ENCODE measurements at regions not wholly inside any gene's neighbourhood (a gene's known extent, or its start where the extent isn't known, plus 50 kb on each side); places are given as distances from the start of the nearest gene placed in this dataset.
A peak's percentile ranks its signal among the peaks of the same experiment; 100 is the strongest.
"Not testable (repeated sequence)": the region's sequence is repeated elsewhere in the genome, so short reads cannot be mapped to it uniquely, and the experiment has no call there.

GRCh38 chr4:33739884-33740632, 2504.3 kb downstream of the ARAP2 start:
- FAIRE-seq: no peak

- not testable (repeated sequence) for FAIRE-seq
These were observed 2503.4 kb downstream of the ARAP2 start for GRCh38 chr4:33740871-33741270.

GRCh38 chr4:33746979-33747378, 2497.3 kb downstream of the ARAP2 start:
- FAIRE-seq: no peak

- no peak for FAIRE-seq
These were observed 2493.3 kb downstream of the ARAP2 start for GRCh38 chr4:33751050-33751449.

GRCh38 chr4:33772582-33772981, 2471.7 kb downstream of the ARAP2 start:
- FAIRE-seq: no peak

- FAIRE-seq: no peak
These were observed 2463.1 kb downstream of the ARAP2 start for GRCh38 chr4:33780952-33781791.

GRCh38 chr4:33785843-33786242, 2458.5 kb downstream of the ARAP2 start:
- FAIRE-seq: no peak

- FAIRE-seq: no peak
These were observed 2441.7 kb downstream of the ARAP2 start for GRCh38 chr4:33802578-33802977.

- no peak for FAIRE-seq
These were observed 2418.6 kb downstream of the ARAP2 start for GRCh38 chr4:33825685-33826084.

- not testable (repeated sequence) for FAIRE-seq
These were observed 2415.0 kb downstream of the ARAP2 start for GRCh38 chr4:33829356-33829755.

GRCh38 chr4:33831442-33832066, 2412.8 kb downstream of the ARAP2 start:
- no peak for FAIRE-seq

- FAIRE-seq: not testable (repeated sequence)
These were observed 2408.6 kb downstream of the ARAP2 start for GRCh38 chr4:33835764-33836163.

GRCh38 chr4:33837043-33837838, 2407.1 kb downstream of the ARAP2 start:
- no peak for FAIRE-seq

- no peak for FAIRE-seq
These were observed 2403.2 kb downstream of the ARAP2 start for GRCh38 chr4:33841120-33841519.

GRCh38 chr4:33850371-33850902, 2393.9 kb downstream of the ARAP2 start:
- no peak for FAIRE-seq

- FAIRE-seq: peak; percentile 72
These were observed 2390.6 kb downstream of the ARAP2 start for GRCh38 chr4:33853670-33854069.

- FAIRE-seq: no peak
These were observed 2379.9 kb downstream of the ARAP2 start for GRCh38 chr4:33864290-33864859.

- no peak for FAIRE-seq
These were observed 2370.5 kb downstream of the ARAP2 start for GRCh38 chr4:33873791-33874190.

- no peak for FAIRE-seq
These were observed 2365.6 kb downstream of the ARAP2 start for GRCh38 chr4:33878710-33879109.

GRCh38 chr4:33881176-33881575, 2363.1 kb downstream of the ARAP2 start:
- FAIRE-seq: no peak

GRCh38 chr4:33882246-33882990, 2361.9 kb downstream of the ARAP2 start:
- no peak for FAIRE-seq

Data from endometrium (tissue), 2 donors.